Loucy (cell line): ENCODE measurements at regions not wholly inside any gene's neighbourhood (a gene's known extent, or its start where the extent isn't known, plus 50 kb on each side); places are given as distances from the start of the nearest gene placed in this dataset.

ENCODE experiments used
- CTCF ChIP-seq: fragments of 200-600 bp; sonication (generic); conservative IDR thresholded peaks from 2 replicates; pipeline ENCODE4 v1.5.1; 2014; ENCODE audit warnings: mild to moderate bottlenecking, antibody characterized with exemption, low read length
- EZH2phosphoT487 ChIP-seq: fragments of 200-600 bp; IDR thresholded peaks from 2 replicates; pipeline ENCODE4 v1.6.1; 2018; ENCODE audit warnings: antibody characterized with exemption, mild to moderate bottlenecking, moderate library complexity, borderline replicate concordance

- no peak for TF ChIP-seq CTCF
- no peak for TF ChIP-seq EZH2phosphoT487
These were observed 648.7 kb upstream of the FRG1 start for GRCh38 chr4:189291939-189292338.
